NCI-H226 (cell line): ENCODE measurements at regions not wholly inside any gene's neighbourhood (a gene's known extent, or its start where the extent isn't known, plus 50 kb on each side); places are given as distances from the start of the nearest gene placed in this dataset.
"Not testable (repeated sequence)": the region's sequence is repeated elsewhere in the genome, so short reads cannot be mapped to it uniquely, and the experiment has no call there.

ENCODE experiments used
- DNase-seq: peaks from one replicate; pipeline ENCODE4 v3.0.0-alpha.2; 2015

GRCh38 chr4:18103876-18104605, 82.5 kb upstream of the LCORL start:
- DNase-seq: no peak

- no peak for DNase-seq
Measured at GRCh38 chr4:18100657-18101056, 79.1 kb upstream of the LCORL start.

- DNase-seq: not testable (repeated sequence)
Measured at GRCh38 chr4:18090447-18090846, 68.9 kb upstream of the LCORL start.

- no peak for DNase-seq
Measured at GRCh38 chr4:18082236-18082635, 60.7 kb upstream of the LCORL start.

GRCh38 chr4:18081708-18082107, 60.2 kb upstream of the LCORL start:
- no peak for DNase-seq

- no peak for DNase-seq
Measured at GRCh38 chr4:18077808-18078207, 56.3 kb upstream of the LCORL start.

- no peak for DNase-seq
Measured at GRCh38 chr4:18075823-18076433, 54.4 kb upstream of the LCORL start.

GRCh38 chr4:18071894-18072293, 50.3 kb upstream of the LCORL start:
- no peak for DNase-seq
